Non-pigmented ciliary epithelial cell (primary cell): ENCODE measurements at regions not wholly inside any gene's neighbourhood (a gene's known extent, or its start where the extent isn't known, plus 50 kb on each side); places are given as distances from the start of the nearest gene placed in this dataset.

ENCODE experiments used
- DNase-seq: peaks from one replicate; pipeline ENCODE4 v3.0.0-alpha.2; 2010; ENCODE audit warnings: low read depth

- no peak for DNase-seq
These were observed 473.6 kb downstream of the CDH11 start for GRCh38 chr16:64648282-64648681.

- no peak for DNase-seq
These were observed 480.5 kb downstream of the CDH11 start for GRCh38 chr16:64641343-64641742.

GRCh38 chr16:64638766-64639165 lies 483.1 kb downstream of the CDH11 start:
- DNase-seq: no peak

- DNase-seq: no peak
These were observed 492.2 kb downstream of the CDH11 start for GRCh38 chr16:64629622-64630021.

GRCh38 chr16:64627781-64628180 lies 494.1 kb downstream of the CDH11 start:
- DNase-seq: no peak

- no peak for DNase-seq
These were observed 494.6 kb downstream of the CDH11 start for GRCh38 chr16:64627288-64627687.

GRCh38 chr16:64626776-64627175 lies 495.1 kb downstream of the CDH11 start:
- DNase-seq: no peak

GRCh38 chr16:64621616-64622015 lies 500.2 kb downstream of the CDH11 start:
- DNase-seq: no peak

- DNase-seq: no peak
These were observed 503.9 kb downstream of the CDH11 start for GRCh38 chr16:64617836-64618476.

GRCh38 chr16:64615630-64616280 lies 506.1 kb downstream of the CDH11 start:
- DNase-seq: no peak

GRCh38 chr16:64596196-64596595 lies 525.7 kb downstream of the CDH11 start:
- no peak for DNase-seq

GRCh38 chr16:64590513-64590912 lies 531.4 kb downstream of the CDH11 start:
- DNase-seq: no peak

- peak; percentile 31 for DNase-seq
These were observed 532.0 kb downstream of the CDH11 start for GRCh38 chr16:64589836-64590235.

GRCh38 chr16:64586781-64587180 lies 535.1 kb downstream of the CDH11 start:
- no peak for DNase-seq

GRCh38 chr16:64585367-64585766 lies 536.5 kb downstream of the CDH11 start:
- DNase-seq: no peak

- no peak for DNase-seq
These were observed 541.3 kb downstream of the CDH11 start for GRCh38 chr16:64580558-64580957.

GRCh38 chr16:64579712-64580111 lies 542.2 kb downstream of the CDH11 start:
- DNase-seq: no peak

- DNase-seq: no peak
These were observed 576.1 kb downstream of the CDH11 start for GRCh38 chr16:64545768-64546167.

GRCh38 chr16:64544859-64545258 lies 577.0 kb downstream of the CDH11 start:
- DNase-seq: no peak

GRCh38 chr16:64543441-64543840 lies 578.4 kb downstream of the CDH11 start:
- DNase-seq: no peak

GRCh38 chr16:64543031-64543430 lies 578.8 kb downstream of the CDH11 start:
- DNase-seq: no peak

- no peak for DNase-seq
These were observed 579.7 kb downstream of the CDH11 start for GRCh38 chr16:64542152-64542551.

GRCh38 chr16:64541621-64542020 lies 580.2 kb downstream of the CDH11 start:
- no peak for DNase-seq

GRCh38 chr16:64540434-64540833 lies 581.4 kb downstream of the CDH11 start:
- DNase-seq: no peak
